ENCODE measurements at regions not wholly inside any gene's neighbourhood (a gene's known extent, or its start where the extent isn't known, plus 50 kb on each side); places are given as distances from the start of the nearest gene placed in this dataset.

DNA sequence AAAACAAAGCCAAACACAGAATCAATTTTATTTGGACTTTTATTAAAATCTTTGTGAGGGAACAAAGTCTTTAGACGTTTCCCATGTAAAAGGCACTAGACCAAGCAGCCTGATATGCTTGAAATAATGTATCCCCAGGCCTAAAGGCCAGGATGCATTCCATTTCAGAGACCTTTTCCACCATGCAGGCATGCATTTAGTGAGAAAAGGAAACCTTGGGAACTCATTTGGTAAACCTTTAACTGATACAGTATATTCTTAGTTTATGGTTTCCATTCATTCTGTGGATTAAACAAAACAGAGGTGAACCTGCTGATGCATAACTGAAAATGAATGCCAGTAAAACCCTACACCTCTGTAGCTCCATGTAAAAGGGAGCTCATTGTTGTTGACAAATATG lies 600.0 kb downstream of the NR2F1-AS1 start:
- no peaks in the 10 kb centered on the region; the same call in 1 of the 2 replicates for H3K4me1 ChIP-seq (ENCODE audit: control insufficient read depth, insufficient read depth, low read length)
- no peak overlapping the region for H3K4me3 ChIP-seq (ENCODE audit: low read depth in 2 of 2, low read length in 2 of 2)
- TF ChIP-seq POLR2AphosphoS5 (IDR thresholded peaks at IDR 0.05; ENCODE audit: low read depth, low read length) (no peak), SIN3A (IDR thresholded peaks at IDR 0.05; ENCODE audit: borderline replicate concordance, insufficient read depth, low read depth, low read length) (no peak)
- ChIA-PET CTCF (no interaction called here), POLR2A (no interaction called here)
- in situ Hi-C loops (cut with HindIII; ENCODE audit: low pct_unique_long_range_greater_than_20kb, low sequenced_read_pairs): no loop called here
- no peaks in the 10 kb centered on the region for H3K36me3 ChIP-seq (ENCODE audit: control insufficient read depth, insufficient read depth, low read length)
- 0 out of 2 replicates have a peak, but pooled peaks cover 4% of the 10 kb centered on the region for H3K9me3 ChIP-seq (ENCODE audit: control insufficient read depth, insufficient read depth, low read depth, low read length)
- BruUV-seq (replicated peaks): no TSS peak
- no peak for DNase-seq (ENCODE audit: low read depth, low spot score)
- no peak for ATAC-seq
- H3K27me3 ChIP-seq (ENCODE audit: control insufficient read depth, insufficient read depth, low read length): no peaks in the 10 kb centered on the region
- H3K27ac ChIP-seq (ENCODE audit: low read length): no peak overlapping the region; the same call in 1 of the 2 replicates
- intact Hi-C loops (cut with micrococcal nuclease; ENCODE audit: unreplicated experiment): no loop called here

DNA sequence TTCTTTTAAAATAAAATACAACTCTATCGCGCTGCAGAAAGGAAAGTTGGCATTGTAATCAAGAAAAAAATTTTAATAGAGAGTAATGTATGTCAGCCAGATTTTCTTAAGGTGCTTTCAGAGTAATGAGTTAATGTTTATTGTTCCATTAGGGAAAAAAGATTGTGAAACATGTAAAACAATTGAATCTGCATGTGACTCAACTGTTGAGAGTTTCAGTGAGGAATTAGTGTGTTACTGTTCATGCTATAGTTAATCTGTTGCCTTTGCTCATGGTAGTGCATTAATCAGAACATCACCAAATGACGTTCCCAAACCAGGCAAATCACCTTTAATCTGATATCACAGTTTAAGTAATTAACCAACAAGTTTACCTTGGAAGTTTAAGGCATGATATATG lies 600.5 kb downstream of the NR2F1-AS1 start:
- H3K4me1 ChIP-seq (ENCODE audit: control insufficient read depth, insufficient read depth, low read length): no peaks in the 10 kb centered on the region; the same call in 1 of the 2 replicates
- no TSS peak for BruUV-seq (replicated peaks)
- H3K27me3 ChIP-seq (ENCODE audit: control insufficient read depth, insufficient read depth, low read length): no peaks in the 10 kb centered on the region
- 0 out of 2 replicates have a peak, but pooled peaks cover 6% of the 10 kb centered on the region for H3K9me3 ChIP-seq (ENCODE audit: control insufficient read depth, insufficient read depth, low read depth, low read length)
- DNase-seq (ENCODE audit: low read depth, low spot score) (no peak), ATAC-seq (no peak)
- H3K27ac ChIP-seq (ENCODE audit: low read length): peak overlapping the region; percentile 4; the same call in 1 of the 2 replicates
- no peaks in the 10 kb centered on the region for H3K36me3 ChIP-seq (ENCODE audit: control insufficient read depth, insufficient read depth, low read length)
- intact Hi-C loops (cut with micrococcal nuclease; ENCODE audit: unreplicated experiment) (no loop called here), in situ Hi-C loops (cut with HindIII; ENCODE audit: low pct_unique_long_range_greater_than_20kb, low sequenced_read_pairs) (no loop called here)
- POLR2A ChIA-PET: no interaction called here
- H3K4me3 ChIP-seq (ENCODE audit: low read depth in 2 of 2, low read length in 2 of 2): no peak overlapping the region
- TF ChIP-seq, protein P1, sequence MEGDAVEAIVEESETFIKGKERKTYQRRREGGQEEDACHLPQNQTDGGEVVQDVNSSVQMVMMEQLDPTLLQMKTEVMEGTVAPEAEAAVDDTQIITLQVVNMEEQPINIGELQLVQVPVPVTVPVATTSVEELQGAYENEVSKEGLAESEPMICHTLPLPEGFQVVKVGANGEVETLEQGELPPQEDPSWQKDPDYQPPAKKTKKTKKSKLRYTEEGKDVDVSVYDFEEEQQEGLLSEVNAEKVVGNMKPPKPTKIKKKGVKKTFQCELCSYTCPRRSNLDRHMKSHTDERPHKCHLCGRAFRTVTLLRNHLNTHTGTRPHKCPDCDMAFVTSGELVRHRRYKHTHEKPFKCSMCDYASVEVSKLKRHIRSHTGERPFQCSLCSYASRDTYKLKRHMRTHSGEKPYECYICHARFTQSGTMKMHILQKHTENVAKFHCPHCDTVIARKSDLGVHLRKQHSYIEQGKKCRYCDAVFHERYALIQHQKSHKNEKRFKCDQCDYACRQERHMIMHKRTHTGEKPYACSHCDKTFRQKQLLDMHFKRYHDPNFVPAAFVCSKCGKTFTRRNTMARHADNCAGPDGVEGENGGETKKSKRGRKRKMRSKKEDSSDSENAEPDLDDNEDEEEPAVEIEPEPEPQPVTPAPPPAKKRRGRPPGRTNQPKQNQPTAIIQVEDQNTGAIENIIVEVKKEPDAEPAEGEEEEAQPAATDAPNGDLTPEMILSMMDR (IDR thresholded peaks at IDR 0.05): no peak
- no peak for TF ChIP-seq POLR2AphosphoS5 (IDR thresholded peaks at IDR 0.05; ENCODE audit: low read depth, low read length)
- no peak for TF ChIP-seq SIN3A (IDR thresholded peaks at IDR 0.05; ENCODE audit: borderline replicate concordance, insufficient read depth, low read depth, low read length)
- no peak for TF ChIP-seq REST (IDR thresholded peaks at IDR 0.05; ENCODE audit: insufficient read depth in 1 of 2, low read depth in 2 of 2, low read length in 1 of 2)
- no peak for TF ChIP-seq TCF7L2 (IDR thresholded peaks at IDR 0.05; ENCODE audit: low read depth, low read length)
- CTCF ChIA-PET: no interaction called here

- Histone ChIP-seq H3K4me1 (ENCODE audit: control insufficient read depth, insufficient read depth, low read length) (no peaks in the 10 kb centered on the region; the same call in 1 of the 2 replicates), H3K27me3 (ENCODE audit: control insufficient read depth, insufficient read depth, low read length) (no peaks in the 10 kb centered on the region), H3K36me3 (ENCODE audit: control insufficient read depth, insufficient read depth, low read length) (no peaks in the 10 kb centered on the region), H3K9me3 (ENCODE audit: control insufficient read depth, insufficient read depth, low read depth, low read length) (0 out of 2 replicates have a peak, but pooled peaks cover 6% of the 10 kb centered on the region), H3K4me3 (ENCODE audit: low read depth in 2 of 2, low read length in 2 of 2) (no peak overlapping the region), H3K27ac (ENCODE audit: low read length) (peak overlapping the region; percentile 57; the same call in 1 of the 2 replicates)
- DNase-seq (ENCODE audit: low read depth, low spot score) (no peak), ATAC-seq (no peak)
- in situ Hi-C loops (cut with HindIII; ENCODE audit: low pct_unique_long_range_greater_than_20kb, low sequenced_read_pairs) (no loop called here), intact Hi-C loops (cut with micrococcal nuclease; ENCODE audit: unreplicated experiment) (no loop called here)
- POLR2A ChIA-PET: no interaction called here
- no peak for TF ChIP-seq SIN3A (IDR thresholded peaks at IDR 0.05; ENCODE audit: borderline replicate concordance, insufficient read depth, low read depth, low read length)
- TF ChIP-seq POLR2AphosphoS5 (IDR thresholded peaks at IDR 0.05; ENCODE audit: low read depth, low read length): no peak
- TF ChIP-seq, protein P1 (IDR thresholded peaks at IDR 0.05): no peak
- no peak for TF ChIP-seq REST (IDR thresholded peaks at IDR 0.05; ENCODE audit: insufficient read depth in 1 of 2, low read depth in 2 of 2, low read length in 1 of 2)
- TF ChIP-seq TCF7L2 (IDR thresholded peaks at IDR 0.05; ENCODE audit: low read depth, low read length): no peak
- CTCF ChIA-PET: no interaction called here
- no TSS peak for BruUV-seq (replicated peaks)
These were observed 601.3 kb downstream of the NR2F1-AS1 start for GRCh38 chr5:92979716-92980115.
